NCI-H82 treated with DMSO at 0.1 percent for 48 hours (cell line): ENCODE measurements at regions not wholly inside any gene's neighbourhood (a gene's known extent, or its start where the extent isn't known, plus 50 kb on each side); places are given as distances from the start of the nearest gene placed in this dataset.
"Not testable (repeated sequence)": the region's sequence is repeated elsewhere in the genome, so short reads cannot be mapped to it uniquely, and the experiment has no call there.

Source experiments
- DNase-seq: peaks from one replicate; lab custom pipeline; 2025; ENCODE audit not compliant: unreplicated experiment; lab: John Stamatoyannopoulos, UW

DNA sequence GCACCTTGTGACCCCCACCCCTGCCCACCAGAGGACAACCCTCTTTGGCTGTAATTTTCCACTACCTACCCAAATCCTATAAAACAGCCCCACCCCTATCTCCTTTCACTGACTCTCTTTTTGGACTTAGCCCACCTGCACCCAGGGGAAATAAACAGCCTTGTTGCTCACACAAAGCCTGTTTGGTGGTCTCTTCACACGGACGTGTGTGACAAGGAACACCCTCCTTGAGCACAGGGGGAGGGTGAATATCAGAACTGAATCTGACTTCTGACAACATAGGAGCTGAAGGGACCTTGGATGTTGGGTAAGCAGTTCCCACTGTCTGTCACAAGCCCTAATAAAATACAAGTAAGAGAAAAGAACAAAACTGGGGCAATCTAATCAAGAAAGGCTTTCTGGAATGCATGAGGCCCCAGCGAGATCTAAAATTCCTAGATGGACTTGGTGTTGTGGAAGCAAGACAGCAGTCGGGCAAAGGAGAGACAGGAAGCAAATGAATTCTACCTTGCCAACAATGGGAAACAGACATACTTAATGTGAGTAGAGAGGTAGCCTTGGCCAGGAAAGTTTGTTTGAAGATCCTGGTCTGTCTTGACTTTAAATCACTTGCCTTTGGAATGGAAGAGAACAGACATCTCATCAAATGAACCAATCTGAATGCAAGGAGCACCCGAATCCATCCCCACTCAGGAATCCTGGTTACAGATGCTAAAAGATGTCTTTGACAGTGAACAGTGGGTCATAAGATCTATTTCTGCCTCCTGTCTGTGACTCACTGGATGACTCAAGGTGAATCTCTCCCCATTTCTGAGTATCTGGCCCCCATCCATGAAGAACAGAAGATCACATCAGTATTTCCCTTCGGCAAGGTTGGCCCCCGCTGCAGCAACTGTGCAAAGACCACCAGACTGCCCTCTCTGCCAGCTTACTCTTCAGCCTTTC, 53.3 kb downstream of the OLFML3 start:
- DNase-seq, result no peak

DNA sequence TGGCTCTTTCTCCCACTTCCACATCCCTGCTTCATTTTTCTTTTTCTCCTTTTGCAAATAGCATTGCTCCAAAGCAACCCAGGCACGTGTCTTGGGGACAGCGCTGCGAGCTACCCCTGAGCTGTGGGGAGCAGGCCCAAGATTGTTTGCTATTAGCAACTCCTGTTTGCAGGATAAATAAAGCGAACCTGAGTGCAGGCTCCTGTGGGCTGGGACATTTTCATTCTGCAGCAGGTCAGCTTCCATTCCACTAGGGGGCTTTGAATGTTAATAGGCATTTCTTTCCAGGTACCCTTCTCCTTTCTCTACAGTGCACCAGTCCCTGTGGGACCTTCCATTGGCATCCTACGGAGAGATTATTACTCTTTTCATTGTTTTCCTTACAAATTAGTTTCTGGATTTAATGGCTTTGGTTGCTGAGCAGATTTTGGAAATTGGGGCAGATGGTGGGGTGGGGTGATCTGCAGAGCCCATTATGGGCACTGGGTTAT, 54.0 kb downstream of the OLFML3 start:
- DNase-seq, result peak; percentile 84

DNA sequence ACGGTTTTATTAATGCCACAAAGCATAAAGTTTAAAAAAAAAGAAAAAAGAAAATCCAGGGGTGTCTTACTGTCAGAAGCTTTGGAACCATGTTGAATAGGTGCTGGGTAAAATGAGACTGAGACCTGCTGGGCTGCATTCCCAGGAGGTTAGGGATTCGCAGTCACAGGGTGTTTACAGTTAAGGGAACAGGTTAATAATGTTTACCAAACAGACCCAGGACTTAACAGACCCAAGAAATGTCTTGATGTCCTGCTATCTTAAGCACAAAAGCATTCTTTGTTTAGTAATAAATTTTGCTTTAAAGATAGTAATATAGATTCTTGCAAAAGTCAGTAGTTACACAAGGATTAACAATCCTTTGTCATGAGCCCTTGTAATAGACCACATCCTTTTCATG, 54.7 kb downstream of the OLFML3 start:
- no peak for DNase-seq

DNA sequence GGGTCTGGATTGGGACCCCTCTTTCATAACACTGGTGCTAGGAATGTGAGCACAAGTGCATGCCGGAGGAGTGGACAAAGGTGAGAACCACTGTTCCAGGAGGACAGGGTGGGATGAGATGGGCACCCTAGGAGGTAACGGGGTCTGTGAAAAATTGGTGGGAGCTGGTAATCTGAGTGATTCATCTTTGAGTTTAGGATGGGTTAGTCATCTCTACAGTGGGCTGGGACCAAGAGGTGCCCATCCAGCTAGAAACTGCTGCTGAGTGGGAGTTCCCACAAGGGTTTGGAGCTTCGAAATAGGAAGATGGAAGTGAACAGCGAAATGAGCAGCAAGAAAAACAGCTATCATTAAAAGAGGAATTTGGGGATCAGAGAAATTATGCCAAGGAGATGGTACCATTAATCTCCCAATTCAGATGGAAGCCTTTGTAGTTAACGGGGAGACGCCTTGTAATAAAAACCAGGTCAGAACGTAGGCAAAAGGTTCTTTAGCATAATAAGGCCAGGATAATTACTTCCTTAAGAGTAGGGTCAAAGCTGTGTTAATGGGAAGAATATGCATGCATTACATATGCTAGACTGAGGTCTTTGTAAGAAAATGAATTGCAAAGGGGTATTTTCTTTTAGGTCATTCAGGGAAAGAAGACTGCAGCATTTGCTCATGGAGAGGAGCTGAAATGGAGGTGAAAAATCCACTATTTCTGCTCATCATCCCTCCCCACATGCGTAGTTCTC, 55.5 kb downstream of the OLFML3 start:
- no peak for DNase-seq

DNA sequence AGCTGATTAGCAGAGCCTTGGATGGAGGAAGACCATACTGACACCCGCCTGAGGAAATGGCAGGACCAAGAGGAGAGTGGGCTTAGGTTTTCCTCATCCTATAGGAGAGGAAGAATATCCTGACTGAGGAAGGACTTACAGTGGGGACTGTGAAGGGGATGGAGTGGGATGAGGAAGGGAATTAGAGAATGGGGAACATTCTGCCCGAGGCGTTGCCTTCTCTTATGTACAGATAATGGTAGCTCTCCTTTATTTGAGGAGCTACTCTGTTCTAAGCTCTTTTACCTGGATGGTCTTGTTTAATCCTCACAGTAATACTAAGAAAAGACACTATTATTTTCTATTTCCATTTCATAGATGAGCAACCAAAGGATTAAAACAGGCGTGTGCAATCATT, 56.0 kb downstream of the OLFML3 start:
- no peak for DNase-seq

DNA sequence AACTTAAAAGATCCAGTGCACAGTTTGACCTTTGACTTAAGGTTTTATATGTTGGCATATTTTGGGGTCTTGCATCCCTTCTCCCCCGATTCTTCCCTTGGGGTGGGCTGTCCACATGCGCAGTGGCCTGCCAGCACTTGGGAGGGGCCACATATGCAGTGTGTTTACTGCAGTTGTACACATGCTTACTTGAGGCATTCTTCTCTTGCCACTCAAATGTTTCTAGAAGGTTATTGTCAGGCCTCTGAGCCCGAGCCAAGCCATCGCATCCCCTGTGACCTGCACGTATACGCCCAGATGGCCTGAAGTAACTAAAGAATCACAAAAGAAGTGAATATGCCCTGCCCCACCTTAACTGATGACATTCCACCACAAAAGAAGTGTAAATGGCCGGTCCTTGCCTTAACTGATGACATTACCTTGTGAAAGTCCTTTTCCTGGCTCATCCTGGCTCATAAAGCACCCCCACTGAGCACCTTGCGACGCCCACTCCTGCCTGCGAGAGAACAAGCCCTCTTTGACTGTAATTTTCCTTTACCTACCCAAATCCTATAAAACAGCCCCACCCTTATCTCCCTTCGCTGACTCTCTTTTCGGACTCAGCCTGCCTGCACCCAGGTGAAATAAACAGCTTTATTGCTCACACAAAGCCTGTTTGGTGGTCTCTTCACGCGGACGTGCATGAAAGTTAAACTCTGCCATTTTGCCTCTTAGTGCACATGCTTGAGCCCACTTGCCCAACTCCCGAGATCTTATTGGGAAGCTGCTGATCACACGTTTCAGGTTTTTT, 57.8 kb downstream of the OLFML3 start:
- DNase-seq, result not testable (repeated sequence)

DNA sequence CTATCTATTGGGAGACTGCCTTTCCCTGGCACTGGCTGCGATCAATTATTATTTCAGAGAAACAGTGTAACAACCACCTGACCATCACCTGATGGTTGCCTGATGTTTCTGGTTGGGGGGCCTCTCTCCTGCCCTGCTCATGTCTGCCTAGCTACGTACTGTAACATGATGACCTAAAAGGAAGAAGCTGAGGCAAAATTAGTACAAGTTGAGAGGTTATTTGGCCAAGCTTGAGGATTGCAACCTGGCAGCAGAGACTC, 58.3 kb downstream of the OLFML3 start:
- DNase-seq, result no peak

DNA sequence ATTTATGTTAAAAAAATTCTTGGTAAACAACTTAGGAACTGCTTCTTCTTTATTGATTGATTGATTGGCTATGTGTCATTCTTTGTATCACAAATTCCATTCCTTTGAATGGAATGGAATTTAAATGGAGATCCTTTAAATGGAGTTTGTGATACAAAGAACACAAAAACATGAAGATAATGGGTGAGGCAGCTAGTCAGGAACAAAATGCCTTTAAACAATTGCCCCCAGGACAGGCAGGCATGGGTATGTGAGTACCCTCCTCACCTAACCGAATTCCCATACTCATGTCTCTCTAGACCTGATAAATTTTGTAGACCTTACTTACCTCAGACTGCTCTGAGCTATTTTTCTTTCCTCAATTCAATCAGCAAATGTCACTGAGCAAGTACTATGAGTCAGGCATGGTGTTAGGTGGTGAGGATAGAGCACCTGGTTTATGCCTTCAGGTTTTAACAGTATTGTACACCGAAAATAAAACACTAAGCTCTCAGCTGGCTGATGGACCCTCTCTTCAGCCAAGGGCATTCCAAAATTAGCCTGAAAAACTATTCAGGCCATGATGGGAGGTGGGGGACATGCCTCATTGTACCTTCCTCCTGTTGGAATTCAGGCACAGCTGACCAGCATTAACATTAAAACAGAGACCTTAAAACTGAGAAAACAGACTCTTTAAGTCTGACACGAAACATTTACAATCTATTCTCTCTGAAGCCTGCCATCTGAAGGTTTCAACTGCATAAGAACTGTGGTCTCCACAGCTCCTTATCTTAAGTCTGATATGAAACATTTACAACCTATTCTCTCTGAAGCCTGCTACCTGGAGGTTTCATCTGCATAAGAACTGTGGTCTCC, 58.9 kb downstream of the OLFML3 start:
- no peak for DNase-seq
